ENCODE measurements at regions not wholly inside any gene's neighbourhood (a gene's known extent, or its start where the extent isn't known, plus 50 kb on each side); places are given as distances from the start of the nearest gene placed in this dataset.
"Not testable (repeated sequence)": the region's sequence is repeated elsewhere in the genome, so short reads cannot be mapped to it uniquely, and the experiment has no call there.

DNA sequence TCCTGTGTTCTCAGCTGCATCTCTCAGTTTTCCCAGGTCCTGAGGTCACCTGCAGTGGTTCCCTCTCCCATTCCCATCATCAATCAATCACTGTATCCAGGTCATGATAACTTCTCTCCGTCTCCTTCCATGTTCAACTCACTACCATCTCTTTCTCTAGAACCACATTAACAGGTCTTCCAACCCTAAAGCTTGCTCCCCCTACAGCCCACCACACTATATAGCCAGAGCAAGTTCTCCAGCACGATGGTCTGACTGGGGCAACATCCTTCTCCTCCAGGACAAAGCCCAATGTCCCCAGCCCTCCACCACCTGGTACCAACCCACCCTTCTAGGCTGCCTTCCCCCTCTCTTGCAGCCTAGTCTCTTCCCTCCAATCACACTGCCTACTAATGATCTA, 241.6 kb downstream of the CDK5RAP2 start:
- DNase-seq: no peak

DNA sequence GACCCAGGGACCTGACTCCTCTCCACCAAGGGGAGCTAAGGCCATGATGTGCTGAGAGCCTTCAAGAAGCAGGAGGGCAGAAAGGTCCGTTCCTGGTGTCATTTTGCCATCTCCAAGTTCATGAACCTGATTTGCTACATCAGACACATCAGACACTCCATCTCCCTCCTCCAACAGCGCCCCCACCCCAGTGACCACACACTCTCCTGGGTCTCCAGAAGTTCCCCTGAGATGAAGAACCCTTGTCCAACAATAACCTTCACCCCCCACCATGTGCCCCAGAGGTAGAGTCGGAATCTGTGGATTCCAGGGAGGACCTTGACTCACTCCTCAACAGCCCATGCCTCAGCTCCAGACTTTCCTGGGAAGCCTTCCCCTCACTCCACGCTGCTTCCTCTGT, 242.8 kb downstream of the CDK5RAP2 start:
- DNase-seq: no peak

- DNase-seq: no peak
These were observed 243.2 kb downstream of the CDK5RAP2 start for GRCh38 chr9:120336753-120337090.

GRCh38 chr9:120336021-120336752, 243.8 kb downstream of the CDK5RAP2 start:
- DNase-seq: no peak

GRCh38 chr9:120331913-120332312, 248.1 kb downstream of the CDK5RAP2 start:
- DNase-seq: no peak

GRCh38 chr9:120330031-120330430, 249.9 kb downstream of the CDK5RAP2 start:
- DNase-seq: no peak

DNA sequence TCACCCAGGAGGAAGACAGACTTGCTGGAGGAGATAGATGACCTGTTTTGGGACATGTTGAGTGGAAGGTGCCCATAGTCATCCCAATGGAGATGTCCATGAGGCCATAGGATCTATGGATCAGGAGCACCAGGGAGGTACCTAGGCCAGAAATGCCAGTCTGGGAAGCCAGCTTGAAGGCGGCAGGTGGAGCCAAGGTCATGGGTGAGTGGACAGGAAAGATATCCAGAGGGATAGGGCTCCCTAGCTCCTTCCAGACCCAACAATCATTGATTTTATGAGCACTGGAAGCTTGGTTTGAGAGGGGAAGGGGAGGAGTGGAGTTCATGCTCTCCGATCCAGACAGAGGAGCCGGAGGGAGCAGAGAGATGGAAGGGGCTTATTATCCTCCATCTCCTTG, 252.6 kb downstream of the CDK5RAP2 start:
- DNase-seq: no peak

DNA sequence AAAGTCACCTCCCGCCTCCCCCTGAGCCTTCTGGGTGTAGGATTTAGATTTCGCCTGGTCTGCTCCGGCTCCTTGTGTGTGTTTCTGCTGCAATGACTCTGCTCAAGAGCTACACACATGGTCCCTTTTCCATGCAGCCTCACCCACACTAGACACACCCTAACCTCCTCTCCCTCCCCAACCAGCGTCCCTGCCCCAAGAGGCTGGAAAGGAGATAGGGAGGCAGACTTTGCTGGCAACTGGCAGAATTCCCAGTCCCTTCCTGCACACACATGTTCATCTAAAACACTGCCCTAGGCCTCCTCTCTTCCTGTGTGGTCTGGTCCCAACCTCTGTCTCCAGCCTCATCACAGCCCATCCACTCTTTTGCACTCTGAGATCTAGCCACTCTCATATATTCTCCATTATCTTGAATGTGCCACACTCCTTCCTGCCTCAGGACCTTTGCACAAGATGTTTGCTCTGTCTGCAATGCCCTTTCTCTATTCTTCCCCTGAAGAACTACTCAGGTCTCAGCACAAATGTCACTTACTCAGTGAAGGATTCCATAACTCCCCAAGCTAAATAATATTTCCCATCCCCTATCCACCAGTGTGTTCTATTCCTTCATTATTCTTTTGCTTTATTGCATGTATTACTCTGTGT, 253.8 kb downstream of the CDK5RAP2 start:
- no peak for DNase-seq

- DNase-seq: no peak
These were observed 254.8 kb downstream of the CDK5RAP2 start for GRCh38 chr9:120324996-120325642.

- DNase-seq: no peak
These were observed 255.5 kb downstream of the CDK5RAP2 start for GRCh38 chr9:120324461-120324860.

- no peak for DNase-seq
These were observed 256.8 kb downstream of the CDK5RAP2 start for GRCh38 chr9:120323125-120323524.

GRCh38 chr9:120319452-120319851, 260.5 kb downstream of the CDK5RAP2 start:
- no peak for DNase-seq

DNA sequence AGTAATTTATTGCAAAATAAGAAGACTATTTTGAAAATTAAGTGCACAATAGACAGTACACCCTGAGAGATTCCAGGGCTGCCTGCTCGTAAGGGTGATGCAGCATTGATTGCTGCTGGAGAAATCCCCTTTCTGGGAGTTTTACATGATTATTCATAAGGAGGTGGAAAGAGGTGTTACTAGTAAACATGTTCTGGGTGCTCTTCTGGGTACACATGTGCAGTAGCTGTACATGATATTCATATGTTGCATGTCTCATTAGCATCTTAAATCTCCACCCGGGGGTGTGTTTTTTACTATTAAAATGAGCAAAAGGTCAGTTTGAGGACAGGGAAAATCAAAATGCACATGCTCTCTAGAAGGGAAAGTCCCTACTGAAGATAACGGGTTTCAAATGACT, 264.8 kb downstream of the CDK5RAP2 start:
- no peak for DNase-seq

GRCh38 chr9:120312031-120312430, 267.9 kb downstream of the CDK5RAP2 start:
- DNase-seq: no peak

- no peak for DNase-seq
These were observed 269.9 kb downstream of the CDK5RAP2 start for GRCh38 chr9:120310035-120310434.

GRCh38 chr9:120308495-120308894, 271.5 kb downstream of the CDK5RAP2 start:
- DNase-seq: no peak

GRCh38 chr9:120307599-120307998, 272.4 kb downstream of the CDK5RAP2 start:
- DNase-seq: no peak

DNA sequence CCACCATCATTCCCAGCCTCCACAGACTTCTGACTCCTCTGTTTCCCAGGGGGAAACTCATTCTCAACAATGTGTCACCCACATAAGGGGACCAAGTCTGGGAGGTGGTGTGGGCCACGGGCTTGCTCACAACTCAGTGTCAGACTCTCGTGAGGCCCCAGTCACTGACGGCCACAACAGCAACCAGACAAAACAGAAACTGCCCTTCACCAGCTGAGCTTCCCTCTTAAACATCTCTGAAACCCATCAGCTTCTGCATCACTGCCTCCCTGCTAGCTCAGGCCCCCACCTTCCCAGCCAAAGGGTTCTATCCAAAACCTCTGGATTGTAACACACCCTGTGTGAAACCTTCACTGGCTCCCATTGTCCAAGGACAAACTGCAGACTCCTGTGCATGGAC, 273.4 kb downstream of the CDK5RAP2 start:
- peak in 1 of 58 donors; percentile 0 for DNase-seq

- no peak for DNase-seq
These were observed 273.9 kb downstream of the CDK5RAP2 start for GRCh38 chr9:120306088-120306487.

GRCh38 chr9:120304896-120305295, 275.1 kb downstream of the CDK5RAP2 start:
- not testable (repeated sequence) for DNase-seq

GRCh38 chr9:120303519-120303918, 276.4 kb downstream of the CDK5RAP2 start:
- no peak for DNase-seq

DNA sequence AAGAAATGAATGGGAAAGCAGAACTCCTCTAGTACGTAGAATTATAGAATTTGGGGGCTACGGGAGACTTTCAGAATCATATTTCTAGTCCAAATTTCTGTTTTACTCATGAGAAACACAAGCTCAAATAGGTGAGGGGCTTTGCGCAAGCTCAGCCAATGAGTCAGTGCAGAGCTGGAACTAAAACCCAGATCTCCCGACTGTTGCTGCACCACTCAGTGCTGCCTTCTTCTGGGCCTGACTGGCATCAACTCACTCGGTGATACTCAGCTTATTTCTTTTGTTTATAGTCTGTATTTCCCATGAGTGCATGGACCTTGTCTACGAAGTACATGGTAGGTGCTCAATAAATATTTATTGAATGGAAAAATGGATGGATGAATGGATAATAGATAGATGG, 280.2 kb downstream of the CDK5RAP2 start:
- DNase-seq: no peak

DNA sequence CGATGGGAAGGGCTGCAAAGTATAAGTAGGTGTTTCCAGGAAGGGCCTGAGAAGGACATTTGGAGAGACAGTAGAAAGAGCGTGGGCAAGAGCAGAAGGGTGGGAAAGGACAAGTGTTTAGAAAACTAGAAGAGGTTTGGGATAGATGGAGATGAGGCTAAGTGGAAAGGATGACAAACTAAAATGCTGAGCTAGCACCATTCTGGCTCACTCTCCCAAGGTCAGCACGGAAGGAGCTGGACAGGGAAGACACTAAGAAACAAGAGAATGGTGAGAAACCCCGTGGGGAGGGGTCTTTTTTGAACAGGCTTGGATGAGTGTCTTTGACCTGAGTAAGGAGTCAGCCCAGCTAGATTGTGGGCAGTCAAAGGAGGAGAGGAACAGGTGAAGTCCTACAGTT, 286.0 kb downstream of the CDK5RAP2 start:
- no peak for DNase-seq
